Uterus (tissue), 3 donors: ENCODE measurements at regions not wholly inside any gene's neighbourhood (a gene's known extent, or its start where the extent isn't known, plus 50 kb on each side); places are given as distances from the start of the nearest gene placed in this dataset.

ENCODE experiments used
- DNase-seq, 2 donors: peaks; one replicate each; pipeline ENCODE4 v3.0.0-alpha.2; 2019 to 2020
- H3K27ac ChIP-seq, 2 donors: fragments of 200-600 bp; sonication (generic); 1 replicate in 1 of 2; 2 replicates in 1 of 2; pipeline ENCODE4 v1.5.1; 2016 to 2018
- H3K27me3 ChIP-seq, 2 donors: fragments of 200-600 bp; sonication (generic); one replicate each; pipeline ENCODE4 v1.5.1; 2018 to 2019; ENCODE audit warnings: control low read depth in 1 of 2
- H3K36me3 ChIP-seq, 2 donors: fragments of 200-600 bp; sonication (generic); one replicate each; pipeline ENCODE4 v1.5.1; 2019; ENCODE audit warnings: control low read depth in 1 of 2
- H3K4me1 ChIP-seq, 2 donors: fragments of 200-600 bp; sonication (generic); one replicate each; pipeline ENCODE4 v1.5.1; 2018 to 2019; ENCODE audit warnings: control low read depth in 1 of 2
- H3K4me3 ChIP-seq, 2 donors: fragments of 200-600 bp; sonication (generic); 1 replicate in 1 of 2; 2 replicates in 1 of 2; pipeline ENCODE4 v1.5.1; 2018 to 2019; ENCODE audit warnings: mild to moderate bottlenecking in 1 of 2
- H3K9me3 ChIP-seq, 2 donors: fragments of 200-600 bp; sonication (generic); one replicate each; pipeline ENCODE4 v1.5.1; 2019; ENCODE audit warnings: control low read depth in 1 of 2
- POLR2A ChIP-seq, 2 donors: fragments of 450-650 bp; IDR thresholded peaks; one replicate each; pipeline ENCODE4 v1.6.1; 2016; ENCODE audit warnings: antibody characterized with exemption in 2 of 2, mild to moderate bottlenecking in 1 of 2, moderate library complexity in 1 of 2
- intact Hi-C: fragments of 100-400 bp; cut with DNase I; formaldehyde crosslinking; loops from one replicate; pipeline ENCODE4 v1.15.1; 2023; ENCODE audit warnings: low total_unique reads
- TF ChIP-seq, protein P1 (sequence below), 4 experiments: fragments of 200-600 bp in 2 of 4; fragments of 450-650 bp in 2 of 4; sonication (generic) in 2 of 4; IDR thresholded peaks; one replicate each; pipeline ENCODE4 v1.5.1; 2016 to 2019; ENCODE audit warnings: antibody characterized with exemption in 4 of 4, mild to moderate bottlenecking in 2 of 4, moderate library complexity in 1 of 4
- donor health status: DM: yes; HTN: yes; CAD: no.

GRCh38 chr18:11288401-11288800, 139.0 kb upstream of the PIEZO2 start:
- intact Hi-C loops = no loop called here
- no peaks in the 10 kb centered on the region for H3K27me3 ChIP-seq
- no peak for TF ChIP-seq POLR2A (IDR thresholded peaks at IDR 0.05)
- TF ChIP-seq, protein P1, sequence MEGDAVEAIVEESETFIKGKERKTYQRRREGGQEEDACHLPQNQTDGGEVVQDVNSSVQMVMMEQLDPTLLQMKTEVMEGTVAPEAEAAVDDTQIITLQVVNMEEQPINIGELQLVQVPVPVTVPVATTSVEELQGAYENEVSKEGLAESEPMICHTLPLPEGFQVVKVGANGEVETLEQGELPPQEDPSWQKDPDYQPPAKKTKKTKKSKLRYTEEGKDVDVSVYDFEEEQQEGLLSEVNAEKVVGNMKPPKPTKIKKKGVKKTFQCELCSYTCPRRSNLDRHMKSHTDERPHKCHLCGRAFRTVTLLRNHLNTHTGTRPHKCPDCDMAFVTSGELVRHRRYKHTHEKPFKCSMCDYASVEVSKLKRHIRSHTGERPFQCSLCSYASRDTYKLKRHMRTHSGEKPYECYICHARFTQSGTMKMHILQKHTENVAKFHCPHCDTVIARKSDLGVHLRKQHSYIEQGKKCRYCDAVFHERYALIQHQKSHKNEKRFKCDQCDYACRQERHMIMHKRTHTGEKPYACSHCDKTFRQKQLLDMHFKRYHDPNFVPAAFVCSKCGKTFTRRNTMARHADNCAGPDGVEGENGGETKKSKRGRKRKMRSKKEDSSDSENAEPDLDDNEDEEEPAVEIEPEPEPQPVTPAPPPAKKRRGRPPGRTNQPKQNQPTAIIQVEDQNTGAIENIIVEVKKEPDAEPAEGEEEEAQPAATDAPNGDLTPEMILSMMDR (IDR thresholded peaks at IDR 0.05) = no peak
- no peaks in the 10 kb centered on the region for H3K4me1 ChIP-seq
- no peak overlapping the region for H3K27ac ChIP-seq
- no peaks in the 10 kb centered on the region for H3K9me3 ChIP-seq
- no peak for DNase-seq
- no peak overlapping the region for H3K4me3 ChIP-seq
- H3K36me3 ChIP-seq = no peaks in the 10 kb centered on the region

GRCh38 chr18:11286431-11286830, 137.1 kb upstream of the PIEZO2 start:
- no peak for TF ChIP-seq POLR2A (IDR thresholded peaks at IDR 0.05)
- TF ChIP-seq, protein P1 (IDR thresholded peaks at IDR 0.05) = no peak
- no peaks in the 10 kb centered on the region for H3K36me3 ChIP-seq
- no peak overlapping the region for H3K4me3 ChIP-seq
- no peaks in the 10 kb centered on the region for H3K27me3 ChIP-seq
- no peak overlapping the region for H3K27ac ChIP-seq
- DNase-seq = no peak
- intact Hi-C loops = no loop called here
- H3K4me1 ChIP-seq = no peaks in the 10 kb centered on the region
- H3K9me3 ChIP-seq = no peaks in the 10 kb centered on the region

DNA sequence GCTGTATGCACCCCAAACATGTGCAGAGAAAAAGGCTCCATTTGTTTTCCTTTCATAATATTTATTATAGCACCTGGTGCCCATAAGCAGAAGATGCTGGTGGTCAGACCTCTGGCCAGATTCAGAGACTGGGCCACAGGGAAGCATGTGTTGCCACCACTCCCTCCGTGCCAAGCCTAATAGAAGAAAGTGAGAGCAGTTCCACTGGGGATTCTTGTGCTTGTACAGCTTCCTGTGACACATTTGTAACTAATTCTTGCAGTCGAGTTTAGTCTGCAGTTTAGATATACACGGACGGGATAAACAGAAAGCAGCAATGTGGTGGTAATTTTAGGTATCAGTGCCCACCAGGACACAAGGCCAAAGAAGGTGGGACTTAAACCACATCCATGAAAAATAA, 135.4 kb upstream of the PIEZO2 start:
- H3K4me1 ChIP-seq = no peaks in the 10 kb centered on the region
- DNase-seq = no peak
- no peaks in the 10 kb centered on the region for H3K27me3 ChIP-seq
- intact Hi-C loops = no loop called here
- no peak overlapping the region for H3K27ac ChIP-seq
- H3K36me3 ChIP-seq = no peaks in the 10 kb centered on the region
- TF ChIP-seq, protein P1 (IDR thresholded peaks at IDR 0.05) = no peak
- no peak for TF ChIP-seq POLR2A (IDR thresholded peaks at IDR 0.05)
- H3K9me3 ChIP-seq = no peaks in the 10 kb centered on the region
- no peak overlapping the region for H3K4me3 ChIP-seq

DNA sequence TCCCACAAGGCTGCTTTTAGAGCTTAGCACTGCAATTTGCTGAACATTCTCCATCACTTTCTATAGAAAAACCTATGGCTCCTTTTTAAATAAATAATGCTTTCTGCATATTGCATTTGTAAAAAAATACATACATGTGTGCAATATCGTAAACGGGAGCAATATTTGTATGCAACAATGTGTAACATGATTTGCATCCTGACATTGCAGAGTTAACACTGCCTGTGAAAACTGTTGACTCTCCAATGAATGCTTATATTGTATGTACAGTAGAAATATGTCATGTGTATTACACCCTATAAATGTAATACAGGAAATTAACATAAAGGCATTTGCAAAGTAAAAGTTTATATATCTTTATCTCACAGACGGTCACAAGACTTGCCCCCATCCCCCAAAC, 135.0 kb upstream of the PIEZO2 start:
- no peak overlapping the region for H3K27ac ChIP-seq
- intact Hi-C loops = no loop called here
- no peaks in the 10 kb centered on the region for H3K4me1 ChIP-seq
- no peaks in the 10 kb centered on the region for H3K36me3 ChIP-seq
- TF ChIP-seq, protein P1 (IDR thresholded peaks at IDR 0.05) = no peak
- TF ChIP-seq POLR2A (IDR thresholded peaks at IDR 0.05) = no peak
- H3K4me3 ChIP-seq = no peak overlapping the region
- no peaks in the 10 kb centered on the region for H3K9me3 ChIP-seq
- no peak for DNase-seq
- H3K27me3 ChIP-seq = no peaks in the 10 kb centered on the region

DNA sequence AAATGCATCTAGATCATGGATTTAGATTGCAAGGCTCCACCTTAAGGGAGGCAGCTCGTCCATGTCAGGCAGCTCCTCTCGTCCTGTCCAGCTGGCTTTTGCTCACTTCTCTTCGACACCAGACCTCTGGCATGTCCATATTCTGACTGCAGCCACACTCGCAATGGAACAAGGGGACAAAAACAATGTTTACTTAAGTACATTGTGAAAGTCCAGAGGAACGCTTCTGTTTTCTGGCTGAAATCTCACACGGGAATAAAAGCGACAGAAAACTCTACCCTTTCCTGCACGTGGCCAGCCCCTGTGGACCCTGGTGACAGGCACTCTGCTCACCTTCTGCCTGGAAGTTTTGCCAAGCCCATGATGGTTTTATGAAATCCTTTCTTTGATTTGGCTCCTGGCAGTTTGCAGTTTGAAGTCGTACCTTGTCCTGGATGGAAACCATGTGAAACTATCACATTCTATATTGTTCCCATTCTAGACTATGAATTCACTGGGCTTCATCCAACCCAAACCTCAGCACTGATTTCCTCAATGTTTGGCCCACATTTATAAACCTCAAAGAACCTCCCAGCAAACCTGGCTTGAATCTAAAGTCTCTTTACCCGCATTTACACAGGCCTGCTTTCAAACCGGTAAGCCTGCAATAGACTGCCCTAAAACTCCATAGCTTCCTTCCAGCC, 134.3 kb upstream of the PIEZO2 start:
- H3K4me3 ChIP-seq = no peak overlapping the region
- intact Hi-C loops = no loop called here
- no peaks in the 10 kb centered on the region for H3K4me1 ChIP-seq
- H3K27me3 ChIP-seq = no peaks in the 10 kb centered on the region
- TF ChIP-seq, protein P1 (IDR thresholded peaks at IDR 0.05) = no peak
- TF ChIP-seq POLR2A (IDR thresholded peaks at IDR 0.05) = no peak
- H3K9me3 ChIP-seq = no peaks in the 10 kb centered on the region
- no peak for DNase-seq
- H3K36me3 ChIP-seq = no peaks in the 10 kb centered on the region
- H3K27ac ChIP-seq = no peak overlapping the region
